ENCODE measurements at regions not wholly inside any gene's neighbourhood (a gene's known extent, or its start where the extent isn't known, plus 50 kb on each side); places are given as distances from the start of the nearest gene placed in this dataset.

DNA sequence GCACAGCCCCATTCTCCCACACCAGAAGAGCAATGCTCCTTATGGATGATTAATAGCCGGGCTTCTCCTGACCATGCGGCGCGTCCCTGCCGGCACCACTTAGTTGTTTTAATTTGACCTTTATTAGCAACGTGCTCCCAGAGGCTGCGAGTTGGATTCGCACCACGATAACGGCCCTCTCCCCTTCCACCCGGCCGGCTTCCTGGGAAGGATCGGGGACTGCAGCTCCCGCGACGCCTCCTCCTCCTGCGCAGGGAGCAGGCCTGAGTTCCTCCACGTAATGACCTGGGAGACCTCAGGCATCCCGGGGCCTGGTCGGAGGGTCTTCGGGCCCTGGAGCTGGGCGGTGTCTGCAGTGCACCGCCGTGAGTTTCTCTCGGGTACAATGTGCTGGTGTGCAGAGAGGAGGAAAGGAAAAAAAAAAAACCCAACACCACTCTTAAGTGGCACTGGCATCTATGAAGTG, 243.3 kb upstream of the TOPAZ1 start:
- H3K4me2 ChIP-seq, result peak overlapping the region; percentile 85 to 98 (median 93)

DNA sequence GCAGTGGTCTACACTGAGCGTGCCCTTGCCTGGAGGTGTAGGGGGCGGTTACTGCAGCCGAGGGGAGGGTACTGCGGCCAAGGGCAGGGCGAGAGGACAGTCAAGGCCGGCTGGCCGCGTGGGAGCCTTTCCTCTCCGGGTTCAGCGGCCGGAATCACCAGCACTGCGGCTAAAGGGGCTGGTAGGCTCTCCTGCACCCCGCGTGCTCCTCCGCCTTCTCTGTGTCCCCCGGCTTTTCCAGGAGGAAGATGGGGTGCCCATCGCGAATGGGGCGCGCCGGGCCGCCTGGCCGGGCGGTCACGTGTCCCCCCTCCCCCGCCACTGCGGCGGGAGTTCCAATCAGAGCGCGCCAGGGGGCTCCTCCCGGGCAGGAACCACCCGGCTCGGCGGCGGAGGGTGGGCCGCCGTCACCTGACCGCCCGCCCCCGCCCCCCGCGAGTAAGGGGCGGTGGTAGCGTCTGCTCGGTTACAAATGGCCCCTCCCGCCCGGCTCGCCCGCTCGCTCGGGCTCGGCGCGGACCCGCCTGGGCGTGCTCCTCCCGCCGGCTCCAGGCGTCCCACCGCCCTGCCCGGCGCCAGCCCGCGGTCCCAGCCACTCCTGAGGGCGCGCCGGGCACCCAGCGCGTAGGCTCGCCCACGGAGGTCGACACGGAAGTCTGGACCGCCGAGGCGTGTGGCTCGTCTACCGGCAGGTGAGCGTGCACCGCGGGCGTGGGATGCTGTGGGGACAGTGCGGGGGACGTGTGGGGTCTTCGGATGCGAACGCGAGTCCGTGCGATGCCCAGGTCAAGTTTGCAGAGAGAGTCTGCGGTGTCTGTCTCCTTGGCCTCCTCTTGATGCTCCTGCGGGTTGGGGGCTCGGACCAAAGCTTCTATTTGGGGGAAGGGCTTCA, 242.6 kb upstream of the TOPAZ1 start:
- Histone ChIP-seq H3K4me3 (peak overlapping the region; percentile 49 to 71 (median 58)), H3K36me3 (no peaks in the 10 kb centered on the region), H3K4me2 (peak overlapping the region; percentile 85 to 98 (median 93)), H3K9me3 (replicated peaks in 1 of 11) (peaks cover 0 to 10% (median under 1%) of the 10 kb centered on the region in 11 experiments; a peak in 7 of 22 replicates), H3K4me1 (peaks cover 44 to 52% (median 48%) of the 10 kb centered on the region in 10 experiments), H3K27ac (no peak overlapping the region), H3K9ac (peak overlapping the region in 6 of 11 experiments; percentile 5 to 42 (median 30); a peak in 6 of 22 replicates), H3K27me3 (peaks cover 82 to 99% (median 90%) of the 10 kb centered on the region in 11 experiments), H4K20me1 (peaks cover 0 to 54% (median 34%) of the 10 kb centered on the region in 11 experiments; a peak in 16 of 22 replicates)
- no peak for TF ChIP-seq Cebpa-rat (IDR thresholded peaks at IDR 0.05)

More for the DNA sequence above, 243.3 kb upstream of the TOPAZ1 start:
- peaks cover 89 to 100% (median 96%) of the 10 kb centered on the region in 11 experiments for H3K27me3 ChIP-seq
- peaks cover 0 to 54% (median 34%) of the 10 kb centered on the region in 11 experiments; a peak in 16 of 22 replicates for H4K20me1 ChIP-seq
- TF ChIP-seq Cebpa-rat (IDR thresholded peaks at IDR 0.05), result no peak
- H3K9ac ChIP-seq, result peak overlapping the region in 3 of 11 experiments; percentile 22 to 40 (median 27); a peak in 2 of 22 replicates
- no peaks in the 10 kb centered on the region for H3K36me3 ChIP-seq
- H3K4me1 ChIP-seq, result peaks cover 44 to 52% (median 48%) of the 10 kb centered on the region in 10 experiments
- no peak overlapping the region for H3K27ac ChIP-seq
- peak overlapping the region; percentile 49 to 71 (median 58) for H3K4me3 ChIP-seq
- H3K9me3 ChIP-seq (replicated peaks in 1 of 11), result peaks cover 0 to 14% (median 7%) of the 10 kb centered on the region in 11 experiments; a peak in 15 of 22 replicates

DNA sequence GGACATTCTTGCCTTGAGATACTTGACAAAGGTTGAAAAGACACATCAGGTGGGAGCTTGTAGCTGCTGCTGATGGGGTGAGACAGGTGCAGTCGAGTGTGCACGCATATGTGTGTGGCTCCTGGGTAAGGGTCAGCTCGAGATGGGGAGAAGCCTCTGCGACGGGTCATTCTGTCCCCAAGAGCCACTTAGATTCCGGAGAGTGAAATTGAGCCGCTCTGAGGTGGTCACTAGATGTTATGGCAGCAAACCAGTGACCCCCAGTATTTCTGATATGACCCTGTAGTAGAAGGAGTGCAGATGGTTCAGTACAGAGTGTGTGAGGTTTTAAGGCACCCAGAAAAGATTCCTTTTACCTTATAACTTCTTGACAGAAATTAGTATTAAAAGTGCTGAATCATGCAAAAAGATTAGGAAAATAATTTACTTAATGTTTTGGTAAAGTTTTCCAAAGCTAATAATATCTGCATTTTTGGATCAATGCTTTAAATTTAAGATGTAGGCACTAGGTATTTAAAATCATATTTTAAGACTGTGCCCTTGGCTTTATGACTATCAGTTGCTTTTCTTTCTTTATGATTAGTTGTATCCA, 241.9 kb upstream of the TOPAZ1 start:
- TF ChIP-seq Cebpa-rat (IDR thresholded peaks at IDR 0.05), result no peak
- Histone ChIP-seq H3K4me3 (peak overlapping the region in 7 of 10 experiments; percentile 49 to 71 (median 57); a peak in 13 of 20 replicates), H4K20me1 (peaks cover 0 to 50% (median 34%) of the 10 kb centered on the region in 11 experiments; a peak in 16 of 22 replicates), H3K4me1 (peaks cover 39 to 47% (median 43%) of the 10 kb centered on the region in 10 experiments), H3K9me3 (replicated peaks in 1 of 11) (peaks cover 0 to 10% (median 0%) of the 10 kb centered on the region in 11 experiments; a peak in 6 of 22 replicates), H3K4me2 (peak overlapping the region in 4 of 11 experiments; percentile 93 to 98 (median 96); a peak in 8 of 22 replicates), H3K9ac (no peak overlapping the region), H3K36me3 (no peaks in the 10 kb centered on the region), H3K27me3 (peaks cover 75 to 92% (median 82%) of the 10 kb centered on the region in 11 experiments), H3K27ac (no peak overlapping the region)

DNA sequence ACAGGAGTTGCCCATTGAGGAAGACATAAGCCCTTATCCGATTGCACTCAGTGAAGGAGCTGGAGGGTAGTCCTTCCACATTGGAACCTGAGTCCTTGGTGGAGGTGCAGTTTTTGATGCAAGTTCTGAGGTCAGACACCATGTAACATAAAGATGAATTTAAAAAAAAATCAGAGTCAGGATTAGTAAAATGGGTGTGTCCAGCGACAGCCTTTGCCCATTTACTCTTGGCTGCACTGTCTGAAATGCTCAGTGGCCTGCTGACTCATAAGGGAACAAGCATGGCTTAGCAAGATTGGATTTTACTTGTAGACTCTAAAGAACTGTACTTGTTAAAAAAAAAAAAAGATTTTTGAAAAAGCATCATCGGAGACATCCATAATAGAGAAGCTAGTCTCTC, 241.1 kb upstream of the TOPAZ1 start:
- no peaks in the 10 kb centered on the region for H3K36me3 ChIP-seq
- peaks cover 67 to 84% (median 75%) of the 10 kb centered on the region in 11 experiments for H3K27me3 ChIP-seq
- no peak overlapping the region for H3K4me3 ChIP-seq
- no peak overlapping the region for H3K4me2 ChIP-seq
- H3K27ac ChIP-seq, result no peak overlapping the region
- TF ChIP-seq Cebpa-rat (IDR thresholded peaks at IDR 0.05), result no peak
- H3K9ac ChIP-seq, result no peak overlapping the region
- H3K9me3 ChIP-seq (replicated peaks in 1 of 11), result peaks cover 0 to 10% (median 0%) of the 10 kb centered on the region in 11 experiments; a peak in 6 of 22 replicates
- peaks cover 0 to 44% (median 34%) of the 10 kb centered on the region in 11 experiments; a peak in 16 of 22 replicates for H4K20me1 ChIP-seq
- peaks cover 32 to 40% (median 35%) of the 10 kb centered on the region in 10 experiments for H3K4me1 ChIP-seq

- Histone ChIP-seq H3K27me3 (peaks cover 62 to 79% (median 70%) of the 10 kb centered on the region in 11 experiments), H3K4me1 (peaks cover 27 to 35% (median 30%) of the 10 kb centered on the region in 10 experiments; a peak in 19 of 20 replicates), H3K4me2 (no peak overlapping the region), H3K27ac (no peak overlapping the region), H3K36me3 (no peaks in the 10 kb centered on the region), H3K4me3 (no peak overlapping the region), H3K9me3 (replicated peaks in 1 of 11) (peaks cover 0 to 10% (median 0%) of the 10 kb centered on the region in 11 experiments; a peak in 6 of 22 replicates), H4K20me1 (peaks cover 0 to 39% (median 31%) of the 10 kb centered on the region in 11 experiments; a peak in 16 of 22 replicates), H3K9ac (no peak overlapping the region)
- TF ChIP-seq Cebpa-rat (IDR thresholded peaks at IDR 0.05), result no peak
Measured at GRCh38 chr3:44001072-44001471, 240.6 kb upstream of the TOPAZ1 start.

- no peak overlapping the region for H3K4me2 ChIP-seq
- H3K4me3 ChIP-seq, result no peak overlapping the region
- H3K36me3 ChIP-seq, result no peaks in the 10 kb centered on the region
- H3K9ac ChIP-seq, result no peak overlapping the region
- peaks cover 2 to 8% (median 6%) of the 10 kb centered on the region in 10 experiments; a peak in 17 of 20 replicates for H3K4me1 ChIP-seq
- TF ChIP-seq Cebpa-rat (IDR thresholded peaks at IDR 0.05), result no peak
- peaks cover 0 to 12% (median 9%) of the 10 kb centered on the region in 11 experiments; a peak in 11 of 22 replicates for H4K20me1 ChIP-seq
- peaks cover 0 to 7% (median 0%) of the 10 kb centered on the region in 11 experiments; a peak in 6 of 22 replicates for H3K9me3 ChIP-seq (replicated peaks in 1 of 11)
- H3K27ac ChIP-seq, result no peak overlapping the region
- H3K27me3 ChIP-seq, result peaks cover 35 to 52% (median 42%) of the 10 kb centered on the region in 11 experiments
Measured at GRCh38 chr3:44003801-44004200, 237.9 kb upstream of the TOPAZ1 start.

DNA sequence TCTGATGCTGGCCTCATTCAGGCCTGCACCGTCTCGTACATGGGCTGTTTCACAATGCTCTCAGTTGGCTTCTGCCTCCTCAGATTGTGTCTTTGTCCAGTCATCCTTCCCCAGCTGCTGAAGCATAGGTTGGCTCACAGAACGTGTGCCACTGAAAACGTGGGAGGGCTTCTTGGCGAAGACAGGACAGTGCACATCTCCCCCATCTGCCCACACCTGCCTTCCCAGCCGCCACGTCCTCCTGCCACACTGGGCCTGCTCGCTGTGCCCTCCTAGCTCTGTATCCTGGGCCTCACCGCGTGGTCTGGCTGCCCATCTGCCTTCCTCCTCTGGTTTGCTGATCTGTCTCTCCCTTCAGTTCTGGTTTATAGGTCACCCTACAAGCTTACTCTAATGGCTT, 230.0 kb upstream of the TOPAZ1 start:
- Histone ChIP-seq H3K9me3 (replicated peaks in 1 of 11) (no peaks in the 10 kb centered on the region), H3K27ac (no peak overlapping the region), H4K20me1 (no peaks in the 10 kb centered on the region), H3K4me2 (no peak overlapping the region), H3K4me1 (peaks cover 3 to 16% (median 5%) of the 10 kb centered on the region in 10 experiments; a peak in 18 of 20 replicates), H3K4me3 (no peak overlapping the region), H3K27me3 (no peaks in the 10 kb centered on the region), H3K9ac (no peak overlapping the region), H3K36me3 (no peaks in the 10 kb centered on the region)
- no peak for TF ChIP-seq Cebpa-rat (IDR thresholded peaks at IDR 0.05)

- Histone ChIP-seq H3K4me2 (no peak overlapping the region), H3K27ac (no peak overlapping the region), H3K36me3 (no peaks in the 10 kb centered on the region), H3K4me3 (no peak overlapping the region), H3K9ac (no peak overlapping the region), H4K20me1 (no peaks in the 10 kb centered on the region), H3K4me1 (peaks cover 5 to 22% (median 10%) of the 10 kb centered on the region in 10 experiments; a peak in 18 of 20 replicates), H3K9me3 (replicated peaks in 1 of 11) (no peaks in the 10 kb centered on the region), H3K27me3 (no peaks in the 10 kb centered on the region)
- TF ChIP-seq Cebpa-rat (IDR thresholded peaks at IDR 0.05), result no peak
Measured at GRCh38 chr3:44012160-44012899, 229.4 kb upstream of the TOPAZ1 start.

All from BLaER1 treated with 17β-estradiol and CSF1 and Interleukin-3, amounts not matched to agents 10 nM and 100 nM (cell line).